Fibroblast of the conjunctiva (primary cell): ENCODE measurements at regions not wholly inside any gene's neighbourhood (a gene's known extent, or its start where the extent isn't known, plus 50 kb on each side); places are given as distances from the start of the nearest gene placed in this dataset.

ENCODE experiments used
- DNase-seq: peaks from one replicate; pipeline ENCODE4 v3.0.0-alpha.2; 2010; ENCODE audit warnings: low read depth

GRCh38 chr16:49216593-49216992 is 65.0 kb downstream of the CBLN1 start:
- no peak for DNase-seq

GRCh38 chr16:49213594-49213993 is 68.0 kb downstream of the CBLN1 start:
- DNase-seq, result no peak

- DNase-seq, result no peak
These were observed 77.4 kb downstream of the CBLN1 start for GRCh38 chr16:49204191-49204590.

- no peak for DNase-seq
These were observed 78.3 kb downstream of the CBLN1 start for GRCh38 chr16:49203361-49203760.

GRCh38 chr16:49201118-49201517 is 80.5 kb downstream of the CBLN1 start:
- DNase-seq, result no peak

- DNase-seq, result no peak
These were observed 81.3 kb downstream of the CBLN1 start for GRCh38 chr16:49200223-49200820.

GRCh38 chr16:49195237-49195548 is 86.4 kb downstream of the CBLN1 start:
- DNase-seq, result no peak

- no peak for DNase-seq
These were observed 87.0 kb downstream of the CBLN1 start for GRCh38 chr16:49194537-49195236.

- DNase-seq, result no peak
These were observed 88.0 kb downstream of the CBLN1 start for GRCh38 chr16:49193596-49193995.

- DNase-seq, result no peak
These were observed 92.4 kb downstream of the CBLN1 start for GRCh38 chr16:49189286-49189685.

GRCh38 chr16:49183911-49184310 is 97.7 kb downstream of the CBLN1 start:
- DNase-seq, result no peak

GRCh38 chr16:49181791-49182518 is 99.7 kb downstream of the CBLN1 start:
- DNase-seq, result no peak

- DNase-seq, result no peak
These were observed 101.8 kb downstream of the CBLN1 start for GRCh38 chr16:49179714-49180330.

GRCh38 chr16:49168126-49168525 is 113.5 kb downstream of the CBLN1 start:
- no peak for DNase-seq

GRCh38 chr16:49165025-49165424 is 116.6 kb downstream of the CBLN1 start:
- DNase-seq, result no peak

GRCh38 chr16:49161191-49161590 is 120.4 kb downstream of the CBLN1 start:
- no peak for DNase-seq

GRCh38 chr16:49158029-49158642 is 123.5 kb downstream of the CBLN1 start:
- DNase-seq, result no peak

GRCh38 chr16:49150341-49150740 is 131.3 kb downstream of the CBLN1 start:
- DNase-seq, result no peak

- DNase-seq, result no peak
These were observed 133.2 kb downstream of the CBLN1 start for GRCh38 chr16:49148410-49148809.

GRCh38 chr16:49140618-49141017 is 141.0 kb downstream of the CBLN1 start:
- DNase-seq, result no peak

- no peak for DNase-seq
These were observed 151.2 kb downstream of the CBLN1 start for GRCh38 chr16:49130397-49130796.

- no peak for DNase-seq
These were observed 151.7 kb downstream of the CBLN1 start for GRCh38 chr16:49129935-49130334.

- no peak for DNase-seq
These were observed 152.9 kb downstream of the CBLN1 start for GRCh38 chr16:49128740-49129139.
